ENCODE measurements at regions not wholly inside any gene's neighbourhood (a gene's known extent, or its start where the extent isn't known, plus 50 kb on each side); places are given as distances from the start of the nearest gene placed in this dataset.

DNA sequence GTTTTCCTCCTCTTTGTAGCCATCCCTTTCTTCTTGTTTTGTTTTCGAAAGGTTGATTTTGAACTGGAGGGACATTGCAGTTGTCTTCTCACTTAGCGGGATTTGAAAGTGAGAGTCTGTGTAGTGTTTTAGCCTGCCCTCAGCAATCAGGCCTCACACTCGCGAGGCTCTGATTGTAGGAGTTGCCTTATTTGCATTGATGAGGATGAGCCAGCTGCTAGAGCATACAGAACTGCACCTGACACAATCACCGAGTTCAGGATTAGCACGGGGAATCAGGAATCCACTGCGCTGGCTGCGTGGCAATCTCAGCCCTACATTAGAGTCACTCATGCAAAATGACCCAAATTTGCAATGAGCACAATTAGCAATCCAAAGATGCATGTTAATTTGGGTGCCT lies 122.5 kb upstream of the TMEM161B start (continued):
- TF ChIP-seq KDM5A (IDR thresholded peaks at IDR 0.05; ENCODE audit: low read length) (no peak), NRF1 (IDR thresholded peaks at IDR 0.05; ENCODE audit: low read depth, low read length) (no peak), POLR2A (IDR thresholded peaks at IDR 0.05; ENCODE audit: control extremely low read depth in 1 of 2, low read depth in 2 of 2, low read length in 2 of 2) (no peak)
